Medulla oblongata (tissue), 1 donor: ENCODE measurements at regions not wholly inside any gene's neighbourhood (a gene's known extent, or its start where the extent isn't known, plus 50 kb on each side); places are given as distances from the start of the nearest gene placed in this dataset.

Source experiments
- DNase-seq: peaks from one replicate; pipeline ENCODE4 v3.0.0-alpha.2; 2015; ENCODE audit errors: extremely low spot score

- DNase-seq = no peak
Measured at GRCh38 chr3:64916192-64916798, 228.5 kb upstream of the ADAMTS9 start.

GRCh38 chr3:64915778-64916177 lies 228.0 kb upstream of the ADAMTS9 start:
- DNase-seq = no peak

- DNase-seq = no peak
Measured at GRCh38 chr3:64913515-64913914, 225.7 kb upstream of the ADAMTS9 start.

- DNase-seq = no peak
Measured at GRCh38 chr3:64911138-64911537, 223.3 kb upstream of the ADAMTS9 start.

- DNase-seq = no peak
Measured at GRCh38 chr3:64909757-64910467, 222.1 kb upstream of the ADAMTS9 start.

- no peak for DNase-seq
Measured at GRCh38 chr3:64909011-64909410, 221.2 kb upstream of the ADAMTS9 start.

GRCh38 chr3:64908251-64908685 lies 220.5 kb upstream of the ADAMTS9 start:
- no peak for DNase-seq

GRCh38 chr3:64905906-64906410 lies 218.2 kb upstream of the ADAMTS9 start:
- DNase-seq = no peak

- DNase-seq = no peak
Measured at GRCh38 chr3:64903006-64903405, 215.2 kb upstream of the ADAMTS9 start.

- DNase-seq = no peak
Measured at GRCh38 chr3:64901986-64902516, 214.3 kb upstream of the ADAMTS9 start.

- DNase-seq = no peak
Measured at GRCh38 chr3:64901522-64901885, 213.7 kb upstream of the ADAMTS9 start.

GRCh38 chr3:64900617-64901521 lies 213.1 kb upstream of the ADAMTS9 start:
- no peak for DNase-seq

- DNase-seq = no peak
Measured at GRCh38 chr3:64900156-64900555, 212.4 kb upstream of the ADAMTS9 start.

- no peak for DNase-seq
Measured at GRCh38 chr3:64898941-64899340, 211.1 kb upstream of the ADAMTS9 start.

- DNase-seq = no peak
Measured at GRCh38 chr3:64895991-64896895, 208.4 kb upstream of the ADAMTS9 start.

GRCh38 chr3:64895106-64895990 lies 207.5 kb upstream of the ADAMTS9 start:
- no peak for DNase-seq

- no peak for DNase-seq
Measured at GRCh38 chr3:64894006-64894405, 206.2 kb upstream of the ADAMTS9 start.

GRCh38 chr3:64892671-64893309 lies 205.0 kb upstream of the ADAMTS9 start:
- no peak for DNase-seq

GRCh38 chr3:64891021-64891420 lies 203.2 kb upstream of the ADAMTS9 start:
- no peak for DNase-seq

- no peak for DNase-seq
Measured at GRCh38 chr3:64890466-64890865, 202.7 kb upstream of the ADAMTS9 start.
